ENCODE measurements at regions not wholly inside any gene's neighbourhood (a gene's known extent, or its start where the extent isn't known, plus 50 kb on each side); places are given as distances from the start of the nearest gene placed in this dataset.

- TF ChIP-seq POLR2A (IDR thresholded peaks at IDR 0.05; ENCODE audit: low read length) (no peak), GATA1 (IDR thresholded peaks at IDR 0.05; ENCODE audit: low read depth, low read length) (no peak)
Observed at GRCh38 chr1:87669674-87670073, 341.0 kb downstream of the LMO4 start.

Measured in erythroblast (primary cell).